AG20443 (cell line): ENCODE measurements at regions not wholly inside any gene's neighbourhood (a gene's known extent, or its start where the extent isn't known, plus 50 kb on each side); places are given as distances from the start of the nearest gene placed in this dataset.
"Not testable (repeated sequence)": the region's sequence is repeated elsewhere in the genome, so short reads cannot be mapped to it uniquely, and the experiment has no call there.

Source experiments
- DNase-seq: peaks from one replicate; pipeline ENCODE4 v3.0.0; 2012; ENCODE audit warnings: low spot score, mixed read lengths

- no peak for DNase-seq
These were observed 80.4 kb upstream of the ZCCHC2 start for GRCh38 chr18:62442391-62442790.

GRCh38 chr18:62445386-62445917, 77.4 kb upstream of the ZCCHC2 start:
- no peak for DNase-seq

GRCh38 chr18:62446511-62446910, 76.3 kb upstream of the ZCCHC2 start:
- no peak for DNase-seq

GRCh38 chr18:62447652-62448051, 75.2 kb upstream of the ZCCHC2 start:
- no peak for DNase-seq

- no peak for DNase-seq
These were observed 74.4 kb upstream of the ZCCHC2 start for GRCh38 chr18:62448426-62448825.

GRCh38 chr18:62449490-62450104, 73.2 kb upstream of the ZCCHC2 start:
- no peak for DNase-seq

GRCh38 chr18:62450175-62450545, 72.7 kb upstream of the ZCCHC2 start:
- DNase-seq, result no peak

GRCh38 chr18:62450546-62451410, 72.0 kb upstream of the ZCCHC2 start:
- DNase-seq, result peak; percentile 81

- DNase-seq, result no peak
These were observed 70.5 kb upstream of the ZCCHC2 start for GRCh38 chr18:62452280-62452831.

- no peak for DNase-seq
These were observed 69.0 kb upstream of the ZCCHC2 start for GRCh38 chr18:62453864-62454263.

GRCh38 chr18:62454527-62454926, 68.3 kb upstream of the ZCCHC2 start:
- DNase-seq, result no peak

GRCh38 chr18:62455222-62455621, 67.6 kb upstream of the ZCCHC2 start:
- no peak for DNase-seq

- no peak for DNase-seq
These were observed 64.9 kb upstream of the ZCCHC2 start for GRCh38 chr18:62457877-62458276.

GRCh38 chr18:62458346-62458745, 64.5 kb upstream of the ZCCHC2 start:
- DNase-seq, result no peak

- no peak for DNase-seq
These were observed 63.7 kb upstream of the ZCCHC2 start for GRCh38 chr18:62458868-62459716.

GRCh38 chr18:62460851-62461300, 61.9 kb upstream of the ZCCHC2 start:
- no peak for DNase-seq

- no peak for DNase-seq
These were observed 61.2 kb upstream of the ZCCHC2 start for GRCh38 chr18:62461591-62461990.

- no peak for DNase-seq
These were observed 58.6 kb upstream of the ZCCHC2 start for GRCh38 chr18:62464266-62464665.

GRCh38 chr18:62469131-62469530, 53.7 kb upstream of the ZCCHC2 start:
- not testable (repeated sequence) for DNase-seq
